NT2/D1 (cell line): ENCODE measurements at regions not wholly inside any gene's neighbourhood (a gene's known extent, or its start where the extent isn't known, plus 50 kb on each side); places are given as distances from the start of the nearest gene placed in this dataset.

ENCODE experiments used
- SUZ12 ChIP-seq: IDR thresholded peaks from 2 replicates; pipeline ENCODE4 v1.6.1; 2011; ENCODE audit not compliant: insufficient read length, insufficient read depth; ENCODE audit errors: extremely low read depth
- YY1 ChIP-seq: IDR thresholded peaks from 2 replicates; pipeline ENCODE4 v1.6.1; 2011; ENCODE audit not compliant: insufficient read length, insufficient read depth
- ZNF274 ChIP-seq: IDR thresholded peaks from 2 replicates; pipeline ENCODE4 v1.6.1; 2011; ENCODE audit warnings: mild to moderate bottlenecking, low read depth, low read length

- TF ChIP-seq SUZ12 = no peak
- no peak for TF ChIP-seq YY1
- TF ChIP-seq ZNF274 = no peak
These were observed 203.1 kb upstream of the EDNRB start for GRCh38 chr13:78121459-78122348.
